A549 (cell line): ENCODE measurements at regions not wholly inside any gene's neighbourhood (a gene's known extent, or its start where the extent isn't known, plus 50 kb on each side); places are given as distances from the start of the nearest gene placed in this dataset.

Source experiments
- ATAC-seq, 2 experiments: fragments of 200-7000 bp in 1 of 2; fragments of >200 bp in 1 of 2; cut with Nextera tagmentation in 1 of 2; cut with Tn5 transposase in 1 of 2; 3 replicates each; pipeline versions ENCODE4 v1.8.0 to v1.9.1; 2018 to 2020; ENCODE audit warnings: mild to moderate bottlenecking in 1 of 2, moderate library complexity in 1 of 2
- CTCF ChIA-PET: fragments of 300-600 bp; sonication (Branson Sonifier 250); formaldehyde crosslinking; extraction: SDS; loops from one replicate; lab custom pipeline; 2021; ENCODE audit warnings: antibody characterized with exemption, inconsistent platforms; lab: Yijun Ruan, JAX
- POLR2A ChIA-PET: fragments of 350-600 bp; formaldehyde crosslinking; extraction: SDS; loops from one replicate; lab custom pipeline; 2021; ENCODE audit warnings: antibody characterized with exemption, inconsistent platforms; lab: Yijun Ruan, JAX
- DNase-seq, 2 experiments: peaks; one replicate each; pipeline versions ENCODE4 v3.0.0 to v3.0.0-alpha.2; 2011 to 2016; ENCODE audit warnings: low read depth in 1 of 2, low spot score in 1 of 2
- FAIRE-seq: peaks from 2 replicates; lab custom pipeline; 2011; peaks lifted over from hg19 to GRCh38; lab: Jason Lieb, UNC
- H3K27ac ChIP-seq, 2 experiments: fragments of >200 bp; sonication (Bioruptor Twin); formaldehyde crosslinking; 3 replicates each; pipeline ENCODE4 v1.5.1; 2016 to 2017
- H3K4me1 ChIP-seq: fragments of >200 bp; sonication (Bioruptor Twin); formaldehyde crosslinking; 3 replicates; pipeline ENCODE4 v1.6.1; 2016
- H3K4me2 ChIP-seq: fragments of >200 bp; sonication (Bioruptor Twin); formaldehyde crosslinking; 3 replicates; pipeline ENCODE4 v1.6.1; 2016
- H3K4me3 ChIP-seq: fragments of >200 bp; sonication (Bioruptor Twin); formaldehyde crosslinking; 3 replicates; pipeline ENCODE4 v1.5.1; 2016
- H3K9me3 ChIP-seq: fragments of >200 bp; sonication (Bioruptor Twin); formaldehyde crosslinking; 3 replicates; pipeline ENCODE4 v1.6.1; 2016
- BHLHE40 ChIP-seq: IDR thresholded peaks from 2 replicates; pipeline ENCODE4 v1.6.1; 2012; ENCODE audit warnings: low read depth, low read length, inconsistent platforms
- CBX8 ChIP-seq: fragments of 200-600 bp; sonication (generic); IDR thresholded peaks from 2 replicates; pipeline ENCODE4 v1.6.1; 2016
- CHD4 ChIP-seq: fragments of 200-600 bp; sonication (generic); IDR thresholded peaks from 2 replicates; pipeline ENCODE4 v1.6.1; 2016; ENCODE audit warnings: antibody characterized with exemption, mild to moderate bottlenecking, borderline replicate concordance
- CTCF ChIP-seq: fragments of >200 bp; sonication (Bioruptor Twin); formaldehyde crosslinking; IDR thresholded peaks from 3 replicates; pipeline ENCODE4 v1.5.1; 2016
- EHF ChIP-seq: fragments of 250-450 bp; sonication (Bioruptor Pico); IDR thresholded peaks from 2 replicates; pipeline ENCODE4 v1.5.0; 2020; ENCODE audit warnings: mild to moderate bottlenecking
- EP300 ChIP-seq, 2 experiments: fragments of >200 bp; sonication (Bioruptor Twin); formaldehyde crosslinking; IDR thresholded peaks; 2 replicates in 1 of 2; 3 replicates in 1 of 2; pipeline ENCODE4 v1.6.1; 2016 to 2017
- FOSB ChIP-seq: fragments of 250-450 bp; sonication (Bioruptor Pico); IDR thresholded peaks from 2 replicates; pipeline ENCODE4 v1.5.0; 2020; ENCODE audit warnings: mild to moderate bottlenecking, moderate library complexity
- HDAC2 ChIP-seq: fragments of 200-600 bp; sonication (generic); IDR thresholded peaks from 2 replicates; pipeline ENCODE4 v1.6.1; 2016
- HOXA7 ChIP-seq: fragments of 250-450 bp; sonication (Bioruptor Pico); IDR thresholded peaks from 2 replicates; pipeline ENCODE4 v1.5.0; 2020; ENCODE audit warnings: mild to moderate bottlenecking, moderate library complexity
- JUNB ChIP-seq: fragments of >200 bp; sonication (Bioruptor Twin); formaldehyde crosslinking; IDR thresholded peaks from 2 replicates; pipeline ENCODE4 v1.6.1; 2016
- KDM1A ChIP-seq: fragments of 200-600 bp; sonication (generic); IDR thresholded peaks from 2 replicates; pipeline ENCODE4 v1.6.1; 2016; ENCODE audit warnings: low read depth, mild to moderate bottlenecking
- MAFK ChIP-seq: fragments of 450-650 bp; IDR thresholded peaks from 2 replicates; pipeline ENCODE4 v1.6.1; 2014; ENCODE audit not compliant: partially characterized antibody
- MAZ ChIP-seq: fragments of 150-350 bp; IDR thresholded peaks from 2 replicates; pipeline ENCODE4 v1.6.1; 2014; ENCODE audit warnings: antibody characterized with exemption, low read depth, low read length, borderline replicate concordance
- NFE2L2 ChIP-seq: fragments of 150-350 bp; conservative IDR thresholded peaks from 2 replicates; pipeline ENCODE4 v1.6.1; 2014; ENCODE audit warnings: low read length
- NR3C1 ChIP-seq: fragments of >200 bp; sonication (Bioruptor Twin); formaldehyde crosslinking; IDR thresholded peaks from 3 replicates; pipeline ENCODE4 v1.6.1; 2017
- PBX3 ChIP-seq: IDR thresholded peaks from 2 replicates; pipeline ENCODE4 v1.6.1; 2012
- PHF8 ChIP-seq: fragments of 200-600 bp; sonication (generic); IDR thresholded peaks from 2 replicates; pipeline ENCODE4 v1.6.1; 2016; ENCODE audit warnings: low read depth, mild to moderate bottlenecking, antibody characterized with exemption, moderate library complexity, borderline replicate concordance
- POLR2AphosphoS2 ChIP-seq: conservative IDR thresholded peaks from 2 replicates; pipeline ENCODE4 v1.6.1; 2012; ENCODE audit warnings: low read length, improper control_type of control experiment, inconsistent platforms
- RARB ChIP-seq: fragments of 250-450 bp; sonication (Bioruptor Pico); IDR thresholded peaks from 2 replicates; pipeline ENCODE4 v1.8.0; 2021; ENCODE audit warnings: mild to moderate bottlenecking, moderate library complexity
- RCOR1 ChIP-seq: fragments of 150-350 bp; IDR thresholded peaks from 2 replicates; pipeline ENCODE4 v1.6.1; 2014; ENCODE audit warnings: antibody characterized with exemption, low read length, low read depth
- ZNF302 ChIP-seq: fragments of 250-450 bp; sonication (Bioruptor Pico); IDR thresholded peaks from 2 replicates; pipeline ENCODE4 v1.9.0; 2021; ENCODE audit warnings: inconsistent platforms, mild to moderate bottlenecking, moderate library complexity
- ZSCAN20 ChIP-seq: fragments of 250-450 bp; sonication (Bioruptor Pico); IDR thresholded peaks from 2 replicates; pipeline ENCODE4 v1.8.0; 2022; ENCODE audit warnings: mild to moderate bottlenecking, moderate library complexity
- WGBS: methylation state at CpG from one replicate; pipeline ENCODE4 v1.1.6; 2017; ENCODE audit errors: missing lambda C conversion rate; 5-methylcytosine and 5-hydroxymethylcytosine counted together
- TF ChIP-seq, protein P1 (sequence below): IDR thresholded peaks from 2 replicates; pipeline ENCODE4 v1.6.1; 2012; ENCODE audit warnings: low read depth, borderline replicate concordance
- TF ChIP-seq, protein P2 (sequence below): fragments of >200 bp; sonication (Bioruptor Twin); formaldehyde crosslinking; IDR thresholded peaks from 2 replicates; pipeline ENCODE4 v1.6.1; 2016

GRCh38 chr1:228887101-228887500 lies 151.8 kb downstream of the RHOU start:
- CTCF ChIA-PET, result no interaction called here
- ATAC-seq (no peak), DNase-seq (no peak), FAIRE-seq (peak; percentile 7)
- H3K4me3 ChIP-seq, result no peak overlapping the region
- H3K27ac ChIP-seq, result no peak overlapping the region
- H3K4me2 ChIP-seq, result no peak overlapping the region
- H3K4me1 ChIP-seq, result no peaks in the 10 kb centered on the region
- no peaks in the 10 kb centered on the region for H3K9me3 ChIP-seq
- TF ChIP-seq POLR2AphosphoS2 (no peak), PHF8 (no peak), CTCF (no peak), FOSB (CRISPR knock-in tag) (no peak), BHLHE40 (no peak), MAFK (no peak), CBX8 (no peak), NFE2L2 (no peak), EHF (CRISPR knock-in tag) (no peak), ZNF302 (CRISPR knock-in tag) (no peak)
- POLR2A ChIA-PET, result no interaction called here
- 78% methylated on average over 5 of the region's 5 CpGs for WGBS

DNA sequence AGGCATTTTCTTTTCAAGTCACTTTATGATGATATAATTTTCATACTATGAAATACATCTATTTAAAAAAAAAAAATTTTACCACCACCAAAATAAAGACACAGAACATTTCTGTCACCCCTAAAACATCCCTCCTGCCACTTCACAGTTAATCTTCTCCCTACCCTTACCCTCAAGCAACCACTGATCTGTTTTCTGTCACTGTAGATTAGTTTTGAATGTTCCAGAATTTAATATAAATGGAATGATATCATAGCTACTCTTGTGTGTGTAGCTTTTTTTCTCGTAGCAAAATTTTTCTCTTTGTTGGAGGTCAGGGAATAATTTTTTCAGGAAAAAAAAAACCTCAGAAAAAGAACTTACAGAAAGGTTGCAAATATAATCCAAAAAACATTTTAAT lies 152.7 kb downstream of the RHOU start:
- no peak for FAIRE-seq
- POLR2A ChIA-PET, result no interaction called here
- WGBS, result 64% methylated on average over 1 of the region's 1 CpG

More for the DNA sequence above, 152.7 kb downstream of the RHOU start:
- no peak overlapping the region for H3K27ac ChIP-seq
- H3K4me2 ChIP-seq, result no peak overlapping the region
- H3K4me3 ChIP-seq, result no peak overlapping the region
- no peak for DNase-seq
- no peak for ATAC-seq
- H3K9me3 ChIP-seq, result no peaks in the 10 kb centered on the region
- TF ChIP-seq RCOR1 (no peak), NR3C1 (no peak), PHF8 (no peak), MAFK (no peak), PBX3 (no peak), EP300 (IDR thresholded peaks at IDR 0.05) (no peak), HDAC2 (no peak), HOXA7 (no peak), CTCF (no peak), KDM1A (no peak), CHD4 (no peak), NFE2L2 (no peak), RARB (CRISPR knock-in tag) (no peak), MAZ (no peak), ZSCAN20 (CRISPR knock-in tag) (no peak), JUNB (no peak)
- TF ChIP-seq, protein P1, sequence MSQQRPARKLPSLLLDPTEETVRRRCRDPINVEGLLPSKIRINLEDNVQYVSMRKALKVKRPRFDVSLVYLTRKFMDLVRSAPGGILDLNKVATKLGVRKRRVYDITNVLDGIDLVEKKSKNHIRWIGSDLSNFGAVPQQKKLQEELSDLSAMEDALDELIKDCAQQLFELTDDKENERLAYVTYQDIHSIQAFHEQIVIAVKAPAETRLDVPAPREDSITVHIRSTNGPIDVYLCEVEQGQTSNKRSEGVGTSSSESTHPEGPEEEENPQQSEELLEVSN, result no peak
- TF ChIP-seq, protein P2, sequence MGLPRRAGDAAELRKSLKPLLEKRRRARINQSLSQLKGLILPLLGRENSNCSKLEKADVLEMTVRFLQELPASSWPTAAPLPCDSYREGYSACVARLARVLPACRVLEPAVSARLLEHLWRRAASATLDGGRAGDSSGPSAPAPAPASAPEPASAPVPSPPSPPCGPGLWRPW, result no peak
- CTCF ChIA-PET, result interaction anchor here (0.9 kb wide), 1 partner anchor 15 kb away, joined by 3 read pairs; no protein-coding TSS in a partner anchor
- H3K4me1 ChIP-seq, result no peaks in the 10 kb centered on the region
